ENCODE measurements at regions not wholly inside any gene's neighbourhood (a gene's known extent, or its start where the extent isn't known, plus 50 kb on each side); places are given as distances from the start of the nearest gene placed in this dataset.

- no peak for TF ChIP-seq TCF12 (IDR thresholded peaks at IDR 0.05; ENCODE audit: low read depth)
- TF ChIP-seq TAF1 (IDR thresholded peaks at IDR 0.05; ENCODE audit: low read depth): no peak
- TF ChIP-seq CEBPB (IDR thresholded peaks at IDR 0.05): no peak
- TF ChIP-seq, protein P1, sequence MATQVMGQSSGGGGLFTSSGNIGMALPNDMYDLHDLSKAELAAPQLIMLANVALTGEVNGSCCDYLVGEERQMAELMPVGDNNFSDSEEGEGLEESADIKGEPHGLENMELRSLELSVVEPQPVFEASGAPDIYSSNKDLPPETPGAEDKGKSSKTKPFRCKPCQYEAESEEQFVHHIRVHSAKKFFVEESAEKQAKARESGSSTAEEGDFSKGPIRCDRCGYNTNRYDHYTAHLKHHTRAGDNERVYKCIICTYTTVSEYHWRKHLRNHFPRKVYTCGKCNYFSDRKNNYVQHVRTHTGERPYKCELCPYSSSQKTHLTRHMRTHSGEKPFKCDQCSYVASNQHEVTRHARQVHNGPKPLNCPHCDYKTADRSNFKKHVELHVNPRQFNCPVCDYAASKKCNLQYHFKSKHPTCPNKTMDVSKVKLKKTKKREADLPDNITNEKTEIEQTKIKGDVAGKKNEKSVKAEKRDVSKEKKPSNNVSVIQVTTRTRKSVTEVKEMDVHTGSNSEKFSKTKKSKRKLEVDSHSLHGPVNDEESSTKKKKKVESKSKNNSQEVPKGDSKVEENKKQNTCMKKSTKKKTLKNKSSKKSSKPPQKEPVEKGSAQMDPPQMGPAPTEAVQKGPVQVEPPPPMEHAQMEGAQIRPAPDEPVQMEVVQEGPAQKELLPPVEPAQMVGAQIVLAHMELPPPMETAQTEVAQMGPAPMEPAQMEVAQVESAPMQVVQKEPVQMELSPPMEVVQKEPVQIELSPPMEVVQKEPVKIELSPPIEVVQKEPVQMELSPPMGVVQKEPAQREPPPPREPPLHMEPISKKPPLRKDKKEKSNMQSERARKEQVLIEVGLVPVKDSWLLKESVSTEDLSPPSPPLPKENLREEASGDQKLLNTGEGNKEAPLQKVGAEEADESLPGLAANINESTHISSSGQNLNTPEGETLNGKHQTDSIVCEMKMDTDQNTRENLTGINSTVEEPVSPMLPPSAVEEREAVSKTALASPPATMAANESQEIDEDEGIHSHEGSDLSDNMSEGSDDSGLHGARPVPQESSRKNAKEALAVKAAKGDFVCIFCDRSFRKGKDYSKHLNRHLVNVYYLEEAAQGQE (IDR thresholded peaks at IDR 0.05; ENCODE audit: low read depth): no peak
- no peak for TF ChIP-seq RAD21 (IDR thresholded peaks at IDR 0.05; ENCODE audit: low read depth)
Measured at GRCh38 chr2:156864325-156864724, 393.2 kb upstream of the GALNT5 start.
